Calu3 (cell line): ENCODE measurements at regions not wholly inside any gene's neighbourhood (a gene's known extent, or its start where the extent isn't known, plus 50 kb on each side); places are given as distances from the start of the nearest gene placed in this dataset.
"Not testable (repeated sequence)": the region's sequence is repeated elsewhere in the genome, so short reads cannot be mapped to it uniquely, and the experiment has no call there.

ENCODE experiments used
- BruUV-seq: library from RNA; stranded (reverse); fragments of 400-500 nt; replicated peaks from 2 replicates; lab custom pipeline; 2021; lab: Mats Ljungman, UMichigan
- CTCF ChIA-PET: fragments of 300-600 bp; sonication (Branson Sonifier 250); formaldehyde crosslinking; loops from one replicate; lab custom pipeline; 2022; ENCODE audit warnings: antibody characterized with exemption; lab: Charles Lee
- DNase-seq: peaks from one replicate; pipeline ENCODE4 v3.0.0; 2022
- H3K27ac Mint-ChIP-seq: one replicate; pipeline ENCODE4 v1.8.0; 2022; ENCODE audit warnings: mixed read lengths; ENCODE audit not compliant: unreplicated experiment
- H3K27me3 Mint-ChIP-seq: one replicate; pipeline ENCODE4 v1.8.0; 2022; ENCODE audit warnings: mixed read lengths; ENCODE audit not compliant: unreplicated experiment
- H3K36me3 Mint-ChIP-seq: one replicate; pipeline ENCODE4 v1.8.0; 2022; ENCODE audit warnings: mild to moderate bottlenecking, moderate library complexity, mixed read lengths; ENCODE audit not compliant: insufficient read depth, unreplicated experiment
- H3K4me1 Mint-ChIP-seq: one replicate; pipeline ENCODE4 v1.8.0; 2022; ENCODE audit warnings: mild to moderate bottlenecking, low read depth, mixed read lengths; ENCODE audit not compliant: unreplicated experiment
- H3K4me3 Mint-ChIP-seq: one replicate; pipeline ENCODE4 v1.8.0; 2022; ENCODE audit warnings: mild to moderate bottlenecking, low read depth, moderate library complexity, mixed read lengths; ENCODE audit not compliant: unreplicated experiment
- H3K9me3 Mint-ChIP-seq: one replicate; pipeline ENCODE4 v1.8.0; 2022; ENCODE audit warnings: low read depth, mixed read lengths; ENCODE audit not compliant: unreplicated experiment
- CTCF ChIP-seq: fragments of 200-600 bp; IDR thresholded peaks from one replicate; pipeline ENCODE4 v1.8.0; 2022; ENCODE audit warnings: antibody characterized with exemption; ENCODE audit not compliant: unreplicated experiment
- intact Hi-C: fragments of 100-400 bp; cut with micrococcal nuclease; formaldehyde crosslinking; loops from one replicate; pipeline ENCODE4 v1.10.0; 2022; ENCODE audit not compliant: unreplicated experiment

GRCh38 chr2:142819411-142819810, 58.1 kb upstream of the KYNU start:
- Mint-ChIP-seq H3K27me3 (no peaks in the 10 kb centered on the region), H3K27ac (no peak overlapping the region), H3K36me3 (no peaks in the 10 kb centered on the region), H3K4me1 (peaks cover 9% of the 10 kb centered on the region), H3K9me3 (peaks cover 3% of the 10 kb centered on the region), H3K4me3 (no peak overlapping the region)
- no peak for DNase-seq
- no peak for TF ChIP-seq CTCF
- CTCF ChIA-PET, result no interaction called here
- intact Hi-C loops, result no loop called here
- no TSS peak for BruUV-seq

GRCh38 chr2:142815375-142815774, 62.1 kb upstream of the KYNU start:
- Mint-ChIP-seq H3K36me3 (no peaks in the 10 kb centered on the region), H3K4me3 (no peak overlapping the region), H3K9me3 (peaks cover 5% of the 10 kb centered on the region), H3K27ac (no peak overlapping the region), H3K4me1 (peaks cover 9% of the 10 kb centered on the region), H3K27me3 (no peaks in the 10 kb centered on the region)
- BruUV-seq, result no TSS peak
- DNase-seq, result no peak
- intact Hi-C loops, result no loop called here
- CTCF ChIA-PET, result no interaction called here
- no peak for TF ChIP-seq CTCF

- H3K4me3 Mint-ChIP-seq, result no peak overlapping the region
- H3K36me3 Mint-ChIP-seq, result no peaks in the 10 kb centered on the region
- H3K27me3 Mint-ChIP-seq, result no peaks in the 10 kb centered on the region
These were observed 63.3 kb upstream of the KYNU start for GRCh38 chr2:142813830-142814829.

GRCh38 chr2:142811644-142812043, 65.8 kb upstream of the KYNU start:
- DNase-seq, BruUV-seq: not testable (repeated sequence)

More at GRCh38 chr2:142813830-142814829, 63.3 kb upstream of the KYNU start:
- Mint-ChIP-seq H3K4me1 (peaks cover 9% of the 10 kb centered on the region), H3K27ac (no peak overlapping the region), H3K9me3 (peaks cover 7% of the 10 kb centered on the region)
- BruUV-seq, result no TSS peak
- no peak for DNase-seq
- no peak for TF ChIP-seq CTCF
- CTCF ChIA-PET, result no interaction called here
- intact Hi-C loops, result no loop called here

GRCh38 chr2:142805244-142805643, 72.2 kb upstream of the KYNU start:
- no peaks in the 10 kb centered on the region for H3K4me1 Mint-ChIP-seq
- H3K36me3 Mint-ChIP-seq, result no peaks in the 10 kb centered on the region
- peak overlapping the region; percentile 33 for H3K27ac Mint-ChIP-seq
- BruUV-seq, result no TSS peak
- intact Hi-C loops, result no loop called here
- DNase-seq, result no peak
- H3K4me3 Mint-ChIP-seq, result no peak overlapping the region
- CTCF ChIA-PET, result interaction anchor here (1.6 kb wide), 1 partner anchor 30 kb away, joined by 5 read pairs; no protein-coding TSS in a partner anchor
- no peak for TF ChIP-seq CTCF
- peaks cover 2% of the 10 kb centered on the region for H3K9me3 Mint-ChIP-seq
- H3K27me3 Mint-ChIP-seq, result no peaks in the 10 kb centered on the region

More at GRCh38 chr2:142811644-142812043, 65.8 kb upstream of the KYNU start:
- intact Hi-C loops, H3K9me3 Mint-ChIP-seq, H3K4me3 Mint-ChIP-seq, H3K4me1 Mint-ChIP-seq, CTCF ChIA-PET, H3K36me3 Mint-ChIP-seq, H3K27ac Mint-ChIP-seq, H3K27me3 Mint-ChIP-seq: not testable (repeated sequence)
